Pulmonary artery endothelial cell (primary cell): ENCODE measurements at regions not wholly inside any gene's neighbourhood (a gene's known extent, or its start where the extent isn't known, plus 50 kb on each side); places are given as distances from the start of the nearest gene placed in this dataset.

ENCODE experiments used
- DNase-seq: peaks from one replicate; pipeline ENCODE4 v3.0.0-alpha.2; 2011; ENCODE audit warnings: low read depth, low spot score

DNA sequence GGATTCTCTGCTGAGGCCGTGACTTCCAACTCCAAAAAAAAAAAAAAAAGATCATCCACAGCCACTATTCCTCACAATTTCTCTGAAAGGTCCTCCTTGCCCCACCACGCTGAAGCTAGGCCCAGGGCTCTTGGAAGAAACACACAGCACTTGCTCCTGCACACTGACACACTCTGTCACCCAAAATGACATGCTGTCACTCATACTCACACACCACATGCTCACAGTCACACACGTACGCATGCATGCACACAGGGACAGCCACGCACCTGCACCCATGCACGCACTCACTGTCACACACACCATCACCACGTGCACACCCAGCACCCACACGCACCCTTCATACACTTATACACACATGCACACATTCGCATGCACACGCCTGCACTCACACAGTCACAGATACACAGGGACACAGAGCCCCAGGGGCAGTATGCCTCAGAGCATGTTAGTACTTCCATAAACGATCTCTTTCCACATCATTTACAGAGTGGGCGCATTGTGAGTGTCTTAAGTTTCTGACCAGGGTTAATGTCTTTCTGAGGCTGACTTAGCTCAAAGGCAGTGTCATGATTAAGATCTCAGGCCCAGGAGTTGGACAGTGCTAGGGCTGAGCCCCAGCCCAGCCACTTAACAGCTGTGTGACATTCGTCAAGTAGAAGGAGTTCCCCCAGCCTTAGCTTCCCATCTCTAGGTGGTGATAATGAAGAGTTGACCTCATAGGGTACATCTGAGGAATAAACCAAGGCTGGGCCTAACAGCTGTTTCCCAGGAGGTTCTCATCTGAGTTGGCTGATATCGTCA, 93.4 kb downstream of the GLI2 start:
- DNase-seq: no peak

DNA sequence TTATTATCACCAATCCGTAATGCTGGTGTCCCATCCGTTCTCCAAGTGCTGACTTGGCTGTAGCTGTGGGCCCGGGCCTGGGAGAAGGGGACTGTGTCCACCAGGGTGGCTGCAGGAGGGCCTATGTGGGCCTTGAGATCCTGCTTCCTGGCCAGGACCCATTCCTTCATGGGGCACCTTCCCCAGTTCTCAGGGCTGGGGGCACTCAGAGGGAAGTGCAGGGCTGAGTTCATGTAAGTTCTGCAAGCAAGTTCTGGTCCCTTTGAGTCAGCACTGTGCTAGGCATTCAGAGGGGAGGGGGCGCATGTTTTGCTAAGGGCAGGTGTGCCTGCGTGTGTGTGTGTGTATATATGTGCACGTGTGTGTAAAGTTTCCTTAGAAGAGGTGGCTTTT, 94.0 kb downstream of the GLI2 start:
- no peak for DNase-seq

DNA sequence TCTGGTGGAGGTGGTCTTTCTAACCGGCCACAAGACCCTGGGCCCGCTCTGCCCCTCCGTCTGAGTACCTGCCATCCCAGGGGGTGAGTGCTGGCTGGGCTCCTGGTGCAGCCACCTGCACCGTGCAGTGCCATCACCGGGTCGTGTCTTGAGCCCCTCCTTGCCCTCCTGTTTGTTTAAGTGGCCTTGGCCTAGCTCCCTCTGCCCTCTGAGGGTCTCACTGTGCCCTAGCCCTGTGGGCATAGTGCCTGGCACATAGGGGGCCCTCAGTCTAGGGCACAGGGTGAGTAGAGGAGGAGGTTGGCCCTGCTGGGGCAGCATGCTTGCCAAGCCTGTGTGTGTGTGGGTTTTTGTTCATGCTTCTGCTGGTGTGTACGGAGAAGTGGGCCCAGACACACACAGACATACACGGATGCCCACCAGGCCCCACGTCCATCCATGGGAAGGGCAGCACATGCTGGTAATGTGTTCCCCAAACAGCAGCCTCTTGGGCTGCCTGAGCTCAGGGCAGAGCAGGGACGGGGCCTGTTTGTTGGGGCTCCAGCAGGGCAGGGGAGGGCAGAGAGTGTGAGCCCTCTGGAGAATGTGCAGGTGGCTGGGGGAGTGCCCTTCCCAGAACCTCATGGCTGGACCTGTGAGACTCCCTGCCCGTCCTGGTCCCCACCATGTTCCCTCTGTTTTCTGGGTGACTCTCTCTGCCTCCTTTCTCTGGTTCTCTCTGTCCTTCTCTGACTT, 94.6 kb downstream of the GLI2 start:
- DNase-seq: no peak

GRCh38 chr2:120831086-120831485, 95.4 kb downstream of the GLI2 start:
- DNase-seq: no peak

- DNase-seq: no peak
These were observed 96.2 kb downstream of the GLI2 start for GRCh38 chr2:120831891-120832290.

GRCh38 chr2:120832296-120833070, 96.8 kb downstream of the GLI2 start:
- no peak for DNase-seq

- no peak for DNase-seq
These were observed 97.5 kb downstream of the GLI2 start for GRCh38 chr2:120833127-120833675.

DNA sequence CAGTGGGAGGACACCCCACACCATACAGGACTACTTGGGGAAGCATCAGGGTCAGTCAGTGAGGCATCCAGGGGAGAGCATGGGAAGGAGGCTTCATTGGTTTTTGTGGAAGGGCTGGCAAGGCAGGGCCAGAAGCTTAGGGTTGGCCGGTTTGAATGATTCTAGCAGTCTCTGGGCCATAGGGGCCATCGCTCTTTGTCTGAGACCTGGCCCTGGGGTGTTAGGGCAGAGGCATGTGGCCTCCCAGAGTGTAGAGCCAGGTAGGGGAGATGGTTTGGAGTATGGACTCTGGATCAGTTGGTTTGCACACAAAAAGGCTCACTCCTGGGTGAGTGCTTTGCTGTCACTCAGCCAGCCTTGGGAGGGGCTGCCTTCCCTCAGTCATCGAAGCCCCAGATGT, 98.5 kb downstream of the GLI2 start:
- no peak for DNase-seq

- no peak for DNase-seq
These were observed 100.6 kb downstream of the GLI2 start for GRCh38 chr2:120836281-120836680.

DNA sequence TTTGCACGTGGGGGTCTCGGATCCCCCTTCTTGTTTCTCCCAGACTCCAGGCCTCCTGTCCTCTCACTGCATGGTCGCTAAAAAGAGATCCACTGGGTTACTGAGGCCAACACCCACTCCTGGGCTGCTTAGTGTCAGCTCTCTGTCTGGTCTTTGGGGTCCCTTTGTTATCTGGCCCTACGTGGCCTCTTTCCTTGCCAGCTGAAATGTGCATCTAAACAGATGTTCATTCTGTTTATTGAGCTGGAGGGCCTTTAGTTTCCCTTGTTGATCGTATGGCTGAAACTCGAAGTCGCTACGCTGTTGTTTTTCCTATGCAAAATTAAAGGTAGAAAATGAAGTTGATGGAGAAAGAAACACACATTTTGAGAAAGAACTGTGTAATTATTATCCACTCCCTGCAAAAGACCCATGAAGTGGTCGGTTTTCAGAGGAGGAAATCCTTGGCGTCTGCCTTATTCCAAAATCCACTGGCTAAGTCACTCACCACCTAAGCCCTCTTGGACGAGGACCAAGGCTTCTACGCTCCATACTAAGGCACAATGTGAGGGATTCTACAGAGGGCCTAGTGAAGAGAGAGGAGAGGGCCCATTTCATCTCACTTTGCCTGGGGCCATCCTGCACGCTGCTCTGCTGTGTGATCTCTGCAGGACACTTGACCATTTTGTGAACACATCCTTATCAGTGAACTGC, 105.3 kb downstream of the GLI2 start:
- no peak for DNase-seq

DNA sequence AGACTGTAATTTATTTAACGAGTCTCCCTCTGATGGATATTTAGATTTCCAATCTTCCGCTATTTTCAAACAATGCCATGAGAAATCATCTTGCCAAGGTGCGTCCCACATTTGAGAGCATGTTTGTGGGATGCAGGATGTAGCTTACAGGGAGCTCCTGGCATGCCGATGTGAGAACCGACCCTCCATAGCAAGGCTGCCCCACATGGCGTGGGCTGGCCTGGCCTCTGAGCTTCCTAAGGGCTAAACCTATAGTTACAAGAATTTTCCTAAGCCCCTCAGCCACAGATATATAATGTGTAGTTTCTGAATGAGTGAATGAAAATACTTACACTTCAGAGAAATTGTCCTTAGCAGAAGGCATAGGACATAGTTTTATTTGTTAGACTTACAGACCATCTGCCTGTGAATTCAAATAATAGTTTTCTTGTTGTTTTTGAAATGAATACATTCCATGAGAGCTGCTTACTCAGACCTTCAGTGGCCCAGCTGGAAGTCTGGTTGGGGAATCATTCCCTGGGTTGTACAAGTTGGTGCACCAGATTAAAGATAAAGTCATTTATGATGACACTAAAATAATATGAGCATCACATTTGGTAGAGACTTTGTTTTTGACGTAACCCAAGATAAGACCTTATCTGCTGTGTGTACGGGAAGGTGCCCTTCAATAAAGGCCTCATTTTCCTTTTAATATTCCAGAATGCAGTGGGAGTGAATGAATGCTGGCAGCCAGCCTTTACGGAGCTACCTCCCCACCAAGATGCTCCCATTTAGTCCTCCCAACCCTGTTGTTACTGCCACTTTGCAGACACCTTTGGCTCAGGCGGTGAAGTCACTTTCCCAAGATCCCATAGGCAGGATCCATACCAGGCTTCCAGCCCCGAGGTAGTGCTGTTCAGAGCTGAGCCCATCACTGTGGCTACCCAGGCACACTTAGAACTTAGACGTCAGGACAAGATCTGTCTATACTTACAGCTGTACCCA, 107.1 kb downstream of the GLI2 start:
- no peak for DNase-seq

GRCh38 chr2:120844070-120844738, 108.5 kb downstream of the GLI2 start:
- DNase-seq: no peak

- DNase-seq: no peak
These were observed 109.6 kb downstream of the GLI2 start for GRCh38 chr2:120845277-120845676.

DNA sequence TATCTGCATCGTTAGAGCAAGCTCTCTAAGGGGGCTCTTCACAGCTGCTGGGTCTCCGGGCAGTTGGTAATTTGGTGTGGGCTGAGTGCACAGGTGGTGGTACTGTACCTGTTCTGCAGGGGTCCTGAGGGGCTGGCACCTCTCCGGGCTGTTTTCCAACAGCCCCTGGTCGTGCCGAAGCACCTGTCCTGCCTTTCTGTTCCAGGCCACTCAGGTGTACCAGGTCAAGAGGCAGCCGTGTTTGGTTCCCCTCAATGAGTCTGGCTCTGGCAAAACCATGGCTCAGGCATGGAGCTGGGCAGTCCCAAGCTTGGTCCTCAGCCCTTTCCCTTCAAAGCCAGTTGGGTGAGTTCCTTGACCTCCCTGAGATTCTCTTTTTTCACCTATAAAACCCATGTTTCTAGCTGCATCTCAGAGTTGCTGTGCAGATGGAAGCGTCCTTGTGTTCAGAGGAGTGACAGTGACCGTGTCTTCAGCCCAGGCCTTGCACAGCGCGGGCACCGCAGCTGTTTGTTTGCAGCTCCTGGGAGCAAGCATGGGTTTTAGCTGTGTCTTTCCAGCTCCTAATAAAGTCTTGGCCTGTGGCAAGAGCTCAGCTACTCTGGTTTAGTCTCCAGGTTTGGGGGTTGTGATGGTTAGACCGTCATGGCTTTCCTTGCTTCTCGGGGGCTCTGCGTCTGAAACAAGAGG, 110.9 kb downstream of the GLI2 start:
- no peak for DNase-seq

- no peak for DNase-seq
These were observed 112.1 kb downstream of the GLI2 start for GRCh38 chr2:120847700-120848321.

DNA sequence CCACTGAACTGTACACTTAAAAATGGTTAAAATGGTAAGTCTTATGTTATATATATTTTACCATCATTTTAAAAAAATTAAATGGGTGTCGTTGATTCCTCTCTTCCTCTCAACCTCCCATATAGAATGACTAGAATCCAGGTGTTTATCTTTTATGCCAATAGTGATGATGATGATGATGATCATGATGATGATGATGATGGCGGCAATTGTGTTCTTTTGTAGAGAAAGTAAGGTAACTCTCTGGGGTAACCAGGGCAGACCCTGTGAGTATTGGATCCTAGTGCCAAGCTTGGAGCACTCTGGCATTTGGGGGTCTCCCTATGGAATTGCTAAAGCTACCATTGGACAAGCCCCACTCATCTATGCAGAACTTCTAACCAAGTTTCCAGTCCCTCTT, 113.6 kb downstream of the GLI2 start:
- DNase-seq: no peak

GRCh38 chr2:120850551-120850950, 114.9 kb downstream of the GLI2 start:
- no peak for DNase-seq

DNA sequence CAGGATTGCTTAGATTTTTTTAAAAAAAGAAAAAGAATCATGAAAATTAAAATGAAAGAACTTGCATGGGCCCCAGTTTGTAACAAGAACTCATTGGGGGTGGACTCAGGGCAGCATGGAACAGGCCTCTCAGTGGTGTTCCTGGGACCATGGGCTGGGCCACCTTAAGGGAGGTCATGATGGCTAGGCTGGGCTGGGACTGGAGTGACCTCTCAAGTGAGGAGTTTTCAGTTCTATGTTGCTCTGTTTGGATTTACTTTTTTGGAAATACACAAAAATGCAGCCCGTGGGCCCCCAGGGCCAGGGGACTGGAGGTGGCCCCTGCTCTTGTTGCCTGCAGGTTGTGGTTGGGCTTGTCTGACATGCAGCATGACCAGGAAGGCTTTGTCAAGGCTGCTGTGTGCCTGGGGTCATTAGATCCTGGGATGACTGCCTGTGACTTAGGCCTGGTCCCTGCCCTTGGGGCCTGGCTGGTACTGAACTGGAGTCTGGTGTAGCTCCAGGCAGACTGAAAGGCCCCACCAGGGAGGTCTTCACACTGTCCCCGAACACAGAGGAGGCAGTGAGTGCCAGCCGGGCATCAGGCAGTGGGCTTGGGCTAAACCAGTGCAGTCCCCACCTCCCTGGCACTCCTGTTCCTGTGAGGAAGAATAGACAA, 115.6 kb downstream of the GLI2 start:
- DNase-seq: no peak
